Panc1 (cell line): ENCODE measurements at regions not wholly inside any gene's neighbourhood (a gene's known extent, or its start where the extent isn't known, plus 50 kb on each side); places are given as distances from the start of the nearest gene placed in this dataset.
"Not testable (repeated sequence)": the region's sequence is repeated elsewhere in the genome, so short reads cannot be mapped to it uniquely, and the experiment has no call there.

ENCODE experiments used
- ATAC-seq: fragments of 200-7000 bp; cut with Tn5 transposase; 2 replicates; pipeline ENCODE4 v1.9.1; 2020; ENCODE audit warnings: mild to moderate bottlenecking, moderate library complexity
- BruUV-seq: library from RNA; stranded (reverse); fragments of 400-500 nt; replicated peaks from 2 replicates; lab custom pipeline; 2021; lab: Mats Ljungman, UMichigan
- CTCF ChIA-PET: fragments of 300-600 bp; sonication (Branson Sonifier 250); formaldehyde crosslinking; loops from one replicate; lab custom pipeline; 2022; ENCODE audit warnings: antibody characterized with exemption; lab: Charles Lee
- POLR2A ChIA-PET: fragments of 300-600 bp; sonication (Branson Sonifier 250); formaldehyde crosslinking; loops from one replicate; lab custom pipeline; 2022; ENCODE audit warnings: antibody characterized with exemption; lab: Charles Lee
- DNase-seq: peaks from one replicate; pipeline ENCODE4 v3.0.0-alpha.2; 2010; ENCODE audit warnings: low read depth, low spot score
- H3K27ac ChIP-seq: 2 replicates; pipeline ENCODE4 v1.5.1; 2011; ENCODE audit warnings: mild to moderate bottlenecking, low read length, inconsistent platforms
- H3K27me3 ChIP-seq: fragments of 200-500 bp; sonication (Bioruptor generic); 2 replicates; pipeline ENCODE4 v1.6.0; 2014; ENCODE audit warnings: low read length, inconsistent platforms; ENCODE audit not compliant: control insufficient read depth, insufficient read depth
- H3K36me3 ChIP-seq: fragments of 200-500 bp; sonication (Bioruptor generic); 2 replicates; pipeline ENCODE4 v1.5.1; 2014; ENCODE audit warnings: inconsistent platforms, mild to moderate bottlenecking, low read length, moderate library complexity; ENCODE audit not compliant: control insufficient read depth, insufficient read depth
- H3K4me1 ChIP-seq: 2 replicates; pipeline ENCODE4 v1.5.1; 2011; ENCODE audit warnings: inconsistent platforms, mild to moderate bottlenecking, low read length, moderate library complexity; ENCODE audit not compliant: control insufficient read depth, insufficient read depth
- H3K4me3 ChIP-seq, 2 experiments: 2 replicates each; pipeline ENCODE4 v1.5.1; 2011 to 2012; ENCODE audit warnings: low read depth in 2 of 2, low read length in 2 of 2, mild to moderate bottlenecking in 2 of 2, inconsistent platforms in 1 of 2, moderate library complexity in 1 of 2
- H3K9me3 ChIP-seq: fragments of 200-500 bp; sonication (Bioruptor generic); 2 replicates; pipeline ENCODE4 v1.5.1; 2014; ENCODE audit warnings: low read depth, mild to moderate bottlenecking, inconsistent platforms, low read length, moderate library complexity; ENCODE audit not compliant: control insufficient read depth, insufficient read depth
- CTCF ChIP-seq: fragments of 450-650 bp; IDR thresholded peaks from 2 replicates; pipeline ENCODE4 v1.5.1; 2017; ENCODE audit warnings: mild to moderate bottlenecking
- POLR2AphosphoS5 ChIP-seq: IDR thresholded peaks from 2 replicates; pipeline ENCODE4 v1.6.1; 2012; ENCODE audit warnings: mild to moderate bottlenecking, low read depth, low read length, moderate library complexity
- REST ChIP-seq, 2 experiments: IDR thresholded peaks; 2 replicates each; pipeline ENCODE4 v1.6.1; 2011 to 2012; ENCODE audit warnings: low read depth in 2 of 2, control low read depth in 1 of 2, low read length in 1 of 2, mild to moderate bottlenecking in 1 of 2, moderate library complexity in 1 of 2; ENCODE audit not compliant: insufficient read depth in 1 of 2
- SIN3A ChIP-seq: IDR thresholded peaks from 2 replicates; pipeline ENCODE4 v1.6.1; 2012; ENCODE audit warnings: low read depth, mild to moderate bottlenecking, low read length, moderate library complexity, borderline replicate concordance; ENCODE audit not compliant: insufficient read depth
- TCF7L2 ChIP-seq: IDR thresholded peaks from 2 replicates; pipeline ENCODE4 v1.6.1; 2011; ENCODE audit warnings: mild to moderate bottlenecking, low read depth, low read length, inconsistent platforms
- in situ Hi-C: cut with HindIII; loops from 2 replicates; pipeline ENCODE4 v1.10.0; 2016; ENCODE audit warnings: low sequenced_read_pairs, low pct_unique_long_range_greater_than_20kb
- intact Hi-C: fragments of 100-400 bp; cut with micrococcal nuclease; formaldehyde crosslinking; loops from one replicate; pipeline ENCODE4 v1.10.0; 2022; ENCODE audit not compliant: unreplicated experiment

DNA sequence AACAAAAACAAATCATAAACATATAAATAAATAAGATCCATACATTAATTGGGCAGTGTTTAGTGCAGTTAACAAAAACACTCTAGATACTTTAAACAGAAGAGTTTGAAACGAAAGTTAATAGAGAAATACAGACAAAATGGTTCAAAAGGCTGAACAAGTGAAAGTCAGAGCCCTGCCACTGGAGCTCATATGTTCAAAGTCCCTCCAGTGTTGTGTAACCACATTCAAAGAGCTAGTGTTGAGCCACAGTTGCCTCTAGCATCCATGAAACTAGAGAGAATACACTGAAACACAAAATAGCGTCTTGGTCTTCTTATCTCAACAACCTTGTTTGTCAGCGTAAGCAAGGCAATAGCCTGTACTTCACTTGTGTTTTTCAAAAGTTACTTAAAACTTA is 1309.8 kb upstream of the NRXN1 start:
- no peaks in the 10 kb centered on the region for H3K27me3 ChIP-seq
- DNase-seq (no peak), ATAC-seq (no peak)
- no peak overlapping the region for H3K4me3 ChIP-seq
- in situ Hi-C loops (no loop called here), intact Hi-C loops (no loop called here)
- ChIA-PET POLR2A (no interaction called here), CTCF (no interaction called here)
- no peaks in the 10 kb centered on the region for H3K9me3 ChIP-seq
- no peak overlapping the region for H3K27ac ChIP-seq
- no peaks in the 10 kb centered on the region for H3K4me1 ChIP-seq
- BruUV-seq, result no TSS peak
- H3K36me3 ChIP-seq, result no peaks in the 10 kb centered on the region
- TF ChIP-seq TCF7L2 (no peak), POLR2AphosphoS5 (no peak), SIN3A (no peak), CTCF (no peak), REST (IDR thresholded peaks at IDR 0.05; ENCODE audit: insufficient read depth in 1 of 2, low read depth in 2 of 2, low read length in 1 of 2) (no peak)

DNA sequence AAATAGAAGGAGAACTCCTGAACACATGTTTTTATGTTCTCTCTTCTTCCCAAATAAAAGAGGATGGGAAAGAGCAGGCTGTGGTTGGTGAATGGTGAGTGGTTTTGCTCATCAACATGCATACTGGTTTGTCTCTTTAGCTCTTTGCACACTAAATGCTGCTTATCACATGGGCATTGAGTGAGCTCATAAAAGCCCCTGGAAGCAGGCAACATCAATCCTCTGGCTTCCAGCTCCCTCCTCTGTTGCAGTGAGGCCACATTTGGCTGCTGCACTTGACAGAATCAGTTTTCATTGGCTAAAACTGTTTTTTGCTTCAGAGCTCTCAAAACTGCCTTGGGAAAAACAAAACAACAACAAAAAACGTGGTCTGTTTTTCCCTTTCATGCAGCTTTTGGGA is 1308.2 kb upstream of the NRXN1 start:
- intact Hi-C loops (no loop called here), in situ Hi-C loops (no loop called here)
- DNase-seq (no peak), ATAC-seq (no peak)
- H3K4me3 ChIP-seq, result no peak overlapping the region
- H3K36me3 ChIP-seq, result no peaks in the 10 kb centered on the region
- TF ChIP-seq SIN3A, result no peak
- TF ChIP-seq CTCF, result no peak
- no peak for TF ChIP-seq POLR2AphosphoS5
- no peak for TF ChIP-seq TCF7L2
- TF ChIP-seq REST (IDR thresholded peaks at IDR 0.05; ENCODE audit: insufficient read depth in 1 of 2, low read depth in 2 of 2, low read length in 1 of 2), result no peak
- H3K27ac ChIP-seq, result no peak overlapping the region
- H3K4me1 ChIP-seq, result no peaks in the 10 kb centered on the region
- no TSS peak for BruUV-seq
- H3K9me3 ChIP-seq, result no peaks in the 10 kb centered on the region
- POLR2A ChIA-PET, result no interaction called here
- no peaks in the 10 kb centered on the region for H3K27me3 ChIP-seq
- CTCF ChIA-PET, result no interaction called here

DNA sequence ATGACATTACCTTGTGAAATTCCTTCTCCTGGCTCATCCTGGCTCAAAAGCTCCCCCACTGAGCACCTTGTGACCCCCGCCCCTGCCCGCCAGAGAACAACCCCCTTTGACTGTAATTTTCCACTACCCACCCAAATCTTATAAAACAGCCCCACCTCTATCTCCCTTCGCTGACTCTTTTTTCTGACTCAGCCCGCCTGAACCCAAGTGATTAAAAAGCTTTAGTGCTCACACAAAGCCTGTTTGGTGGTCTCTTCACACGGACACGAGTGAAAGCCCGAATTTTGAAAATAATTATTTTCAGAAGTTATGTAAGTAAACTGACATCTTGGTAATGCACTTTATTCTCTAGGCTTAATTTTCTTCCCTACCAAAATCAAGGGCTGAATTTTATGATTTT is 1305.9 kb upstream of the NRXN1 start:
- in situ Hi-C loops, H3K27ac ChIP-seq, POLR2A ChIA-PET, BruUV-seq, H3K4me3 ChIP-seq, H3K36me3 ChIP-seq, DNase-seq, ATAC-seq, intact Hi-C loops, CTCF ChIA-PET, H3K9me3 ChIP-seq, H3K4me1 ChIP-seq, H3K27me3 ChIP-seq: not testable (repeated sequence)
